HFFc6 (cell line): ENCODE measurements at regions not wholly inside any gene's neighbourhood (a gene's known extent, or its start where the extent isn't known, plus 50 kb on each side); places are given as distances from the start of the nearest gene placed in this dataset.

Experiments
- DNase-seq: peaks from one replicate; pipeline ENCODE4 v3.0.0-alpha.2; 2018
- H3K27ac Mint-ChIP-seq: 2 replicates; pipeline ENCODE4 v1.8.0; 2020; ENCODE audit warnings: mild to moderate bottlenecking, mixed read lengths
- H3K27me3 Mint-ChIP-seq: 2 replicates; pipeline ENCODE4 v1.8.0; 2021; ENCODE audit warnings: mild to moderate bottlenecking, moderate library complexity, mixed read lengths; ENCODE audit not compliant: insufficient read depth
- H3K36me3 Mint-ChIP-seq: 2 replicates; pipeline ENCODE4 v1.8.0; 2021; ENCODE audit warnings: low read depth, mixed read lengths
- H3K4me1 Mint-ChIP-seq: 2 replicates; pipeline ENCODE4 v1.8.0; 2020; ENCODE audit warnings: low read depth, mixed read lengths
- H3K4me3 Mint-ChIP-seq: 2 replicates; pipeline ENCODE4 v1.8.0; 2020; ENCODE audit warnings: mild to moderate bottlenecking, moderate library complexity, mixed read lengths
- H3K9me3 Mint-ChIP-seq: 2 replicates; pipeline ENCODE4 v1.8.0; 2020; ENCODE audit warnings: mild to moderate bottlenecking, mixed read lengths
- CTCF ChIP-seq: fragments of 200-600 bp; sonication (generic); IDR thresholded peaks from 2 replicates; pipeline ENCODE4 v1.5.0; 2021; ENCODE audit warnings: antibody characterized with exemption, mild to moderate bottlenecking

DNA sequence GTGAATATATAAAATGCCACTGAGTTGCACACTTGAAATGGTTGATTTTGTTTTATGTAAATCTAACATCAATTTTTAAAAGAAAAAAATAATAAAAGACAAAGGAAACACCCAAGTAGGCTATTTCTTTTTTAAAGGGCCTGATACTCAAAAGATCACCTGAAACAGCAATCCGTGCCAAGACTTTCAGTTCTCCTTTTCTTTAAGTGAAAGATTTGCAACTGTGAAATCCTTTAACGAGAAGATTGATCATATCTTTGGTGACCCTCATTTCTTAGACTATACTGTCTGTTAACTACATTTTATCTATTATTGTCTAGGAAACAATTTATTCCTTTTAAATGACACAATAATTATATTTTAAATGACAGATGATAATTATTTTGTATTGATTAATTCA is 1841.5 kb downstream of the LRRC4C start:
- H3K36me3 Mint-ChIP-seq, result no peaks in the 10 kb centered on the region
- H3K4me3 Mint-ChIP-seq, result no peak overlapping the region
- H3K27ac Mint-ChIP-seq, result no peak overlapping the region
- H3K9me3 Mint-ChIP-seq, result peaks cover 37% of the 10 kb centered on the region
- no peak for DNase-seq
- TF ChIP-seq CTCF, result no peak
- H3K4me1 Mint-ChIP-seq, result no peaks in the 10 kb centered on the region
- H3K27me3 Mint-ChIP-seq, result peaks cover 1% of the 10 kb centered on the region; the same call in 1 of the 2 replicates

GRCh38 chr11:39589391-39589790 is 1870.1 kb downstream of the LRRC4C start:
- Mint-ChIP-seq H3K36me3 (no peaks in the 10 kb centered on the region), H3K27me3 (no peaks in the 10 kb centered on the region), H3K9me3 (peaks cover 4% of the 10 kb centered on the region; the same call in 1 of the 2 replicates), H3K27ac (no peak overlapping the region), H3K4me3 (no peak overlapping the region), H3K4me1 (no peaks in the 10 kb centered on the region)
- no peak for DNase-seq
- TF ChIP-seq CTCF, result no peak

- Mint-ChIP-seq H3K9me3 (peaks cover 18% of the 10 kb centered on the region), H3K36me3 (no peaks in the 10 kb centered on the region; the same call in 1 of the 2 replicates), H3K4me1 (no peaks in the 10 kb centered on the region), H3K27me3 (no peaks in the 10 kb centered on the region; the same call in 1 of the 2 replicates), H3K4me3 (no peak overlapping the region), H3K27ac (no peak overlapping the region)
- DNase-seq, result no peak
- TF ChIP-seq CTCF, result no peak
Measured at GRCh38 chr11:39586036-39586435, 1873.4 kb downstream of the LRRC4C start.

DNA sequence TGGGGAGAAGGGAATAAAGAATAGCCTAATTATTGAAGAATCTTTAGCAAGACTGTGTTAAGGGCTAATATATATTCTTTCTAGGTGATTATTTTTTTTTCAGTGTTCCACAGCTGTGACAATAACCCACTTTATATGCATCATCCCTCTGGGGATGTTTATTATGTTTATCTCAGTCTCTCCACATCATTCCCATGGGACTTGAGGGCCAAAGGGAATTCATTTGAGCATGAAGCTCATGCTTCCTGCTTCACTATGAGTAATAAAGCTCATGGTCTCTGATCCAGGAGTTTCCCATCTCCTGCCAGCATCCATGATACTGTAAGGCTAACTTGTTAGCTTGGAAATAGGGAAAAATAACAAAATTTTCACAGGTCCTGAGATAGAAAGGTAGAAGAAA is 1888.4 kb downstream of the LRRC4C start:
- Mint-ChIP-seq H3K4me3 (no peak overlapping the region), H3K9me3 (peaks cover 20% of the 10 kb centered on the region), H3K4me1 (no peaks in the 10 kb centered on the region), H3K27ac (no peak overlapping the region), H3K36me3 (no peaks in the 10 kb centered on the region), H3K27me3 (no peaks in the 10 kb centered on the region)
- DNase-seq, result no peak
- TF ChIP-seq CTCF, result no peak

- no peaks in the 10 kb centered on the region for H3K4me1 Mint-ChIP-seq
- H3K9me3 Mint-ChIP-seq, result peaks cover 26% of the 10 kb centered on the region
- no peaks in the 10 kb centered on the region for H3K27me3 Mint-ChIP-seq
- no peak overlapping the region for H3K4me3 Mint-ChIP-seq
- no peak for DNase-seq
- H3K27ac Mint-ChIP-seq, result no peak overlapping the region
- H3K36me3 Mint-ChIP-seq, result no peaks in the 10 kb centered on the region
- TF ChIP-seq CTCF, result no peak
Measured at GRCh38 chr11:39570526-39570925, 1888.9 kb downstream of the LRRC4C start.

GRCh38 chr11:39569789-39570188 is 1889.7 kb downstream of the LRRC4C start:
- Mint-ChIP-seq H3K27me3 (no peaks in the 10 kb centered on the region), H3K36me3 (no peaks in the 10 kb centered on the region), H3K4me1 (no peaks in the 10 kb centered on the region), H3K9me3 (peaks cover 33% of the 10 kb centered on the region), H3K27ac (no peak overlapping the region), H3K4me3 (no peak overlapping the region)
- DNase-seq, result no peak
- TF ChIP-seq CTCF, result no peak
